Muscle of arm (tissue), 1 donor: ENCODE measurements at regions not wholly inside any gene's neighbourhood (a gene's known extent, or its start where the extent isn't known, plus 50 kb on each side); places are given as distances from the start of the nearest gene placed in this dataset.

ENCODE experiments used
- DNase-seq: peaks from one replicate; pipeline ENCODE4 v3.0.0-alpha.2; 2013

DNA sequence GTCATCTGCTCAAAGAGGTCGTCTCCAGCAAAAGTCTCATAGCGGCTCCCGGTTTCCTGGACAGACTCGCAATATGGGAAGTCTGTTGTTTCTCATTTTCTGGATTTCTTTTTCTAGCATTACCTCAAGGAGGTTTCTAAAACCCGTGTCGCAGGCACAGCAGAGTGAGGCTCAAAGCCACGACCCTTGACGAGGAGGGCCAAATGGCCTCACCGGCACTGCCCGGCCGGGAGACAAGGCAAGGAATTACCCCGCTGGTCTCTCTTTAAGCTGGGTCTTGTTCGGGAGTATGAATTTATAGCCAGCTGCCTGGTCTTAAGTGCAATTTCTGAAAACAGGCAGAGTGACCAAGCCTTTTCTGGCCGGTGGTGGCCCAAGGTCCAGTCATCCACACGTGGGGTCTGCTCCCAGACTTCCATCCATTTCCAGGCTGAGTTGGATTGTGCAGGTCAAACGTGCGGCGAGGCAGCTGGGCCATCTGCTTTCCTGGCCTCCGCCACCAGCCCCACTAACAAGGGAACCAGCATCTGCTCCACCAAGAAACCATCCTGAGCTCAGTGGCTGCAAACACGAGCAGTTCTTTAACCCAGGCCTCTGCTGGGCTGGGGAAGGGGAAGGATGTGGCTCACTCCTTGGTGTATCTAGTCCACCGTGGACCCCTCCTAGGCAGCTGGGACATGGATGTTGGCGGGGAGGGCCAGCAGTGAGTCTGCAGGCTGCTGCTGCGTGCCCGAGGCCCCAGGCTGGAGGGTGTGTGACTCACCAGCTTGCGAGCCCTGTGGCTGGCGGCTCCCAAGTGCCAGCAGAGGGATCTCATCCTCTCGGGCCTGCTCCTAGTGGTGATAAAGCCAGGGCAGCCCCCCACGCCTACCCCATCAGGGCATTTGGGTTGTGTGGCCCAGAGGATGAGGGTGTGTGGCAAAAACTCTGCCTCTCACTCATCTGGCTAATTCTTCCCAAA, 55.6 kb upstream of the COL5A1 start:
- no peak for DNase-seq

DNA sequence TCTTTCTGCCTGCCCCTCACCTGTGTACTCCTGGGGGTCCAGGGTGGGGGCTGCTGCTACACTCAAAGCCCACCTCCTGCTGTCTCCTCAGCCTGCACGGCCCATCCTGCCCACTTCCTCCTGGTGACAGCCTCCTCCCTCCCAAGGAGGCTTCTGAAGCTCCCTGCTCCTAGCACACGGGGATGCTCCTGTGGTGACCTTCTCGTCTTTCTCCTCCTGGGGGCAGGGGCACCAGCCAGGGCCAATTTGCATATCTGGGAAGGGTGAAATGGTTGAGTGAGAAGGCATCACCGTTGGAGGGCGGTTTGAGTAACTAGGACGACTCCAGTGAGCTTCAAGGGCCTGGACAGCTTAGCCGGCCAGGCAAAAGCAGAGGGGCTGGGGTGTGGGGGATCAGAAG, 51.9 kb upstream of the COL5A1 start:
- DNase-seq, result no peak

DNA sequence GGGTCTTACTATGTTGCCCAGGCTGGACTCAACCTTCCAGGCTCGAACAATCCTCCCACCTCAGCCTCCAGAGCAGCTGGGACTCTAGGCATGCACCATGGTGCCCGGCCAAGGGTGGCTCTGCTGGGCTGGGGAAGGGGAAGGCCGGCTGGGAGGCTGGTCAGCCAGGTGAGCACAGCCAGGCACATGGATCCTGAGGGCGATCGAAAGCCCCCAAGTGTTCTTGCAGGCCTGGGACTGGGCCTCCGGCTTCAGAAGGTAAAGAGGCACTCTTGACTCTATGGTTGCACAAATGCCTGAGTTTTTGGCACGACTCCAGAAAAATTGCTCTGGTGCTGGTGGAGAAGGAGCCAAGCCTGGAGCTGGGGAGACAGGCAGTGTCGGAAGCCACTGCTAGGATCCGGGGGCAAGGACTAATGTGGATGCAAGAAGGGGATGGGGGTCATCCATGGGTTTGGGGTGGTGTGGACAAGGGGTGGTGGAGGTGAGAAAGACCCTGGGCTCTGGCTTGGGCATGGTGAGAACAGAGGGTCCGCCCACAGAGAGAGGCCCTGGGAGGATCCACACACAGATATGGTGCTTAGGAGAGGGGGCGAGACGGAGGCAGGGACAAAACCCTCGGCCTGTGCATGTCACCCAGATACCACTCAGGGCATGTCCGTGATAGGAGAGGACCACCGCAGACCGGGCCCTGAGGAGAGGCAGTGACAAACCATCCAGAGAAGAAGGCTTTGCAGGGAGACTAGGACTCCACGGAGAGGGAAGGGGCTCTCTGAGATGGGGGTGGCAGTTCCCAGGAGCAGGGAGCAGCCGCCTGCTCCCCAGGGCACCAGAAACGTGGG, 51.1 kb upstream of the COL5A1 start:
- DNase-seq, result no peak

DNA sequence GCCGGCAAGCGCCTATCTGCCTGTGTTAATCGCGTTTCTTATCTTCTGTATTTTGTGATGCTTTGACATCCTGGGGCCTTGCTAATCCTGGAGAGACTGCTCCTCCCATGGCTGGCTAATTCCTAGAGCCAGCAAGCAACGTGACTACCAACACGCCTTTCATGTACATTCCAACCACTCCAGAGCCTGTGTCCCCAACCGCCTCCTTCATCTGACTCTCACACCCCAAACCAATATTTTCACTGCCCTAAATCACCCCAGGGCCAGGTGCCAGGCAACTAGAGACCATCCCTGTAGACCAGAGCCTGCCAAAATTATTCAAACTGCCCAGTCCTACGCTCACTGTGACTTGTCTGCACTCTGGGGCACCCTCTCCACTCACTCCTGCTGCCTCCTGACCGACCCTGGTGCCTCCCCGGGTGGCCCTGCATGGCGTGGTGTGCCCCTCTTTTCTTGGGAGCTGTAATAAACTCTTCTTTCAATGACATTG, 50.5 kb upstream of the COL5A1 start:
- no peak for DNase-seq

DNA sequence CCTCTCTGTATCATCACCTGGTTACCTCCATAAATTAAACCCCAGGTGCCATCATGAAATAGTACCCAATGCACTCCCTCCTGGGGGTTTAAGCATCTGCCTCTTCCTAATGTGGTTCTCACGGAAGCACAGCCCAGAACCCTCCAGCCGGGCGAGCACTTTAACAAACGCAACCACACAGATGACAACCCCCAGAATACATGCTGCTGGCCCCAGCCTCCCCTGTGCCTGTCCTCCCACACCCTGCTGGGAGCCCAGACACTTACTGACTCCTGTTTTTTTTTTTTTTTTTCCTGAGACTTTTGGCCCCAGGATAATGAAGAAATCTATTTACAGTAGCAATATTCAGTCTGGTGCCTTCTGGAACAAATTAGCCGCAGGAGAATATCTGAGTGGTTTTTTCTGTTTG, 50.0 kb upstream of the COL5A1 start:
- no peak for DNase-seq
